ENCODE measurements at regions not wholly inside any gene's neighbourhood (a gene's known extent, or its start where the extent isn't known, plus 50 kb on each side); places are given as distances from the start of the nearest gene placed in this dataset.

DNA sequence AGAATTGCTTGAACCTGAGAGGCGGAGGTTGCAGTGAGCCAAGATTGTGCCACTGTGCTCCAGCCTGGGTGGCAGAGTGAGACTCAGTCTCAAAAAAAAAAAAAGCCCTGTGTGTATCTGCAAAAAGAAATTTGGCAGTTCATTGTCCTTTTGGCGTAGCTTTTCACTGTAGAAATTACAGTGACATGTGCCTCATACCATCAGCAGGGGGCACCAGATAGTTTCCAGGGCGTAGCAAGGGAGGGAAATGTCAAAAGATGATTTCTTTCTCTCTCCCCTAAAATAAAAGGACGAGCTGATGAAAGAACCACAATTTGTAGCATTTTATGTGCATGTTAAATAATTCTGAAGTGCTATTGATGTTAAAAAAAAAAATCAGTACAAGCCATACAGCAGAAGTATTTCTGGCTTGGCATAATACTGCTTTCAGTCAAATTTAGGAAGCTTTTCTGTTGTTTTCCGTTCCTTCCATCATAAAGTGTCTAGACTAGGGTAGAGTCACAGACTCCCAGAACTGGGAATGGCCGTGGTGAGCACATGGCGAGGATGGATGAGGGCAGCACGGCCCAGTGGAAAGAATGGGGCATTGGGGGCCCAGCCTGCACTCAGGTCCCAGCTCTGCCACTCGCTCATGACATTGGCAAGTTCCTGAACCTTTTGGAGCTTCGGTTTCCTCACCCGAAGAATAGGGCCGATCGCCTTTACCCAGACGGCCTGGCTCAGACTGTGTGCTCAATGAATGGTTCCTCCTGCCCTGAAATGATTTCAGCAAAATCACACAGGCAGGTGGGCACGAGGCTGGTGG, 59.8 kb upstream of the RPH3AL start (continued):
- TF ChIP-seq IRF2 (CRISPR knock-in tag; IDR thresholded peaks at IDR 0.05) (0 out of 2 replicates have a peak, but pooled peaks have one; percentile 20), ZFP90 (CRISPR knock-in tag; IDR thresholded peaks at IDR 0.05; ENCODE audit: borderline replicate concordance) (0 out of 2 replicates have a peak, but pooled peaks have one; percentile 37), POLR2AphosphoS5 (IDR thresholded peaks at IDR 0.05; ENCODE audit: low read depth, low read length) (no peak), ATF7-NPFF (CRISPR knock-in tag; IDR thresholded peaks at IDR 0.05; ENCODE audit: low read depth) (no peak), TEAD3 (CRISPR knock-in tag; optimal IDR thresholded peaks at IDR 0.05; ENCODE audit: borderline replicate concordance) (peak; percentile 46), THAP11 (CRISPR knock-in tag; IDR thresholded peaks at IDR 0.05) (0 out of 2 replicates have a peak, but pooled peaks have one; percentile 4), ZNF496 (CRISPR knock-in tag; IDR thresholded peaks at IDR 0.05; ENCODE audit: insufficient replicate concordance) (no peak), ZNF430 (CRISPR knock-in tag; IDR thresholded peaks at IDR 0.05) (no peak), REXO4 (CRISPR knock-in tag; IDR thresholded peaks at IDR 0.05; ENCODE audit: borderline replicate concordance) (no peak), ZNF501 (CRISPR knock-in tag; IDR thresholded peaks at IDR 0.05) (no peak), SAP130 (CRISPR knock-in tag; IDR thresholded peaks at IDR 0.05; ENCODE audit: low read depth) (peak; percentile 46; the same call in 1 of the 2 replicates), NR2C2 (CRISPR knock-in tag; IDR thresholded peaks at IDR 0.05; ENCODE audit: borderline replicate concordance) (no peak)
- TF ChIP-seq, protein P1, sequence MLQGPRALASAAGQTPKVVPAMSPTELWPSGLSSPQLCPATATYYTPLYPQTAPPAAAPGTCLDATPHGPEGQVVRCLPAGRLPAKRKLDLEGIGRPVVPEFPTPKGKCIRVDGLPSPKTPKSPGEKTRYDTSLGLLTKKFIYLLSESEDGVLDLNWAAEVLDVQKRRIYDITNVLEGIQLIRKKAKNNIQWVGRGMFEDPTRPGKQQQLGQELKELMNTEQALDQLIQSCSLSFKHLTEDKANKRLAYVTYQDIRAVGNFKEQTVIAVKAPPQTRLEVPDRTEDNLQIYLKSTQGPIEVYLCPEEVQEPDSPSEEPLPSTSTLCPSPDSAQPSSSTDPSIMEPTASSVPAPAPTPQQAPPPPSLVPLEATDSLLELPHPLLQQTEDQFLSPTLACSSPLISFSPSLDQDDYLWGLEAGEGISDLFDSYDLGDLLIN (CRISPR knock-in tag; IDR thresholded peaks at IDR 0.05; ENCODE audit: borderline replicate concordance), result no peak

Data from HepG2 (cell line).